ENCODE measurements at regions not wholly inside any gene's neighbourhood (a gene's known extent, or its start where the extent isn't known, plus 50 kb on each side); places are given as distances from the start of the nearest gene placed in this dataset.

GRCh38 chr5:40307920-40308319, 371.8 kb upstream of the PTGER4 start:
- H3K4me1 ChIP-seq (ENCODE audit: control insufficient read depth in 1 of 2, insufficient read depth in 2 of 2, low read length in 2 of 2): no peaks in the 10 kb centered on the region
- ATAC-seq (ENCODE audit: low FRiP score) (no peak), DNase-seq (no peak)
- no peaks in the 10 kb centered on the region for H3K36me3 ChIP-seq (ENCODE audit: control insufficient read depth in 1 of 2, insufficient read depth in 2 of 2, low read length in 1 of 2)
- intact Hi-C loops (cut with DNase I): no loop called here
- no peaks in the 10 kb centered on the region for H3K27me3 ChIP-seq (ENCODE audit: control insufficient read depth in 1 of 2, insufficient read depth in 2 of 2, low read length in 1 of 2)
- H3K4me3 ChIP-seq (ENCODE audit: low read length in 2 of 2): no peak overlapping the region
- no peak overlapping the region for H3K27ac ChIP-seq (ENCODE audit: low read depth in 1 of 2, low read length in 2 of 2)
- H3K9me3 ChIP-seq (ENCODE audit: control insufficient read depth, low read length): no peaks in the 10 kb centered on the region

GRCh38 chr5:40306869-40307487, 372.7 kb upstream of the PTGER4 start:
- no peaks in the 10 kb centered on the region for H3K9me3 ChIP-seq (ENCODE audit: control insufficient read depth, low read length)
- DNase-seq (no peak), ATAC-seq (ENCODE audit: low FRiP score) (no peak)
- no peaks in the 10 kb centered on the region for H3K27me3 ChIP-seq (ENCODE audit: control insufficient read depth in 1 of 2, insufficient read depth in 2 of 2, low read length in 1 of 2)
- no peak overlapping the region for H3K4me3 ChIP-seq (ENCODE audit: low read length in 2 of 2)
- no peak overlapping the region for H3K27ac ChIP-seq (ENCODE audit: low read depth in 1 of 2, low read length in 2 of 2)
- 80 to 82% methylated on average over 2 of the region's 2 CpGs for WGBS, 2 donors
- H3K36me3 ChIP-seq (ENCODE audit: control insufficient read depth in 1 of 2, insufficient read depth in 2 of 2, low read length in 1 of 2): no peaks in the 10 kb centered on the region
- no peaks in the 10 kb centered on the region for H3K4me1 ChIP-seq (ENCODE audit: control insufficient read depth in 1 of 2, insufficient read depth in 2 of 2, low read length in 2 of 2)
- intact Hi-C loops (cut with DNase I): no loop called here

- ATAC-seq (ENCODE audit: low FRiP score): no peak
- WGBS, 2 donors: 91 to 93% methylated on average over 3 of the region's 3 CpGs
- H3K9me3 ChIP-seq (ENCODE audit: control insufficient read depth, low read length): peaks cover 2% of the 10 kb centered on the region
Measured at GRCh38 chr5:40292006-40292405, 387.7 kb upstream of the PTGER4 start.

GRCh38 chr5:40291338-40291737, 388.4 kb upstream of the PTGER4 start:
- Histone ChIP-seq H3K36me3 (ENCODE audit: control insufficient read depth in 1 of 2, insufficient read depth in 2 of 2, low read length in 1 of 2) (no peaks in the 10 kb centered on the region), H3K9me3 (ENCODE audit: control insufficient read depth, low read length) (peaks cover 2% of the 10 kb centered on the region), H3K4me3 (ENCODE audit: low read length in 2 of 2) (no peak overlapping the region), H3K27me3 (ENCODE audit: control insufficient read depth in 1 of 2, insufficient read depth in 2 of 2, low read length in 1 of 2) (no peaks in the 10 kb centered on the region), H3K27ac (ENCODE audit: low read depth in 1 of 2, low read length in 2 of 2) (no peak overlapping the region), H3K4me1 (ENCODE audit: control insufficient read depth in 1 of 2, insufficient read depth in 2 of 2, low read length in 2 of 2) (no peaks in the 10 kb centered on the region)
- DNase-seq (no peak), ATAC-seq (ENCODE audit: low FRiP score) (no peak)
- WGBS, 2 donors: 18 to 25% methylated on average over 2 of the region's 2 CpGs
- intact Hi-C loops (cut with DNase I): no loop called here

More at GRCh38 chr5:40292006-40292405, 387.7 kb upstream of the PTGER4 start:
- DNase-seq: no peak
- Histone ChIP-seq H3K4me3 (ENCODE audit: low read length in 2 of 2) (no peak overlapping the region), H3K27ac (ENCODE audit: low read depth in 1 of 2, low read length in 2 of 2) (no peak overlapping the region), H3K4me1 (ENCODE audit: control insufficient read depth in 1 of 2, insufficient read depth in 2 of 2, low read length in 2 of 2) (no peaks in the 10 kb centered on the region), H3K27me3 (ENCODE audit: control insufficient read depth in 1 of 2, insufficient read depth in 2 of 2, low read length in 1 of 2) (no peaks in the 10 kb centered on the region), H3K36me3 (ENCODE audit: control insufficient read depth in 1 of 2, insufficient read depth in 2 of 2, low read length in 1 of 2) (no peaks in the 10 kb centered on the region)
- intact Hi-C loops (cut with DNase I): no loop called here

- intact Hi-C loops (cut with DNase I): no loop called here
- Histone ChIP-seq H3K36me3 (ENCODE audit: control insufficient read depth in 1 of 2, insufficient read depth in 2 of 2, low read length in 1 of 2) (no peaks in the 10 kb centered on the region), H3K27me3 (ENCODE audit: control insufficient read depth in 1 of 2, insufficient read depth in 2 of 2, low read length in 1 of 2) (no peaks in the 10 kb centered on the region), H3K9me3 (ENCODE audit: control insufficient read depth, low read length) (peaks cover 2% of the 10 kb centered on the region), H3K4me1 (ENCODE audit: control insufficient read depth in 1 of 2, insufficient read depth in 2 of 2, low read length in 2 of 2) (no peaks in the 10 kb centered on the region), H3K4me3 (ENCODE audit: low read length in 2 of 2) (no peak overlapping the region), H3K27ac (ENCODE audit: low read depth in 1 of 2, low read length in 2 of 2) (no peak overlapping the region)
- DNase-seq (no peak), ATAC-seq (ENCODE audit: low FRiP score) (no peak)
- WGBS, 2 donors: 71 to 74% methylated on average over 4 of the region's 4 CpGs
Measured at GRCh38 chr5:40288800-40289485, 390.8 kb upstream of the PTGER4 start.

- H3K27ac ChIP-seq (ENCODE audit: low read depth in 1 of 2, low read length in 2 of 2): no peak overlapping the region
- H3K27me3 ChIP-seq (ENCODE audit: control insufficient read depth in 1 of 2, insufficient read depth in 2 of 2, low read length in 1 of 2): no peaks in the 10 kb centered on the region
- no peaks in the 10 kb centered on the region for H3K9me3 ChIP-seq (ENCODE audit: control insufficient read depth, low read length)
- H3K4me1 ChIP-seq (ENCODE audit: control insufficient read depth in 1 of 2, insufficient read depth in 2 of 2, low read length in 2 of 2): no peaks in the 10 kb centered on the region
- intact Hi-C loops (cut with DNase I): no loop called here
- DNase-seq (no peak), ATAC-seq (ENCODE audit: low FRiP score) (no peak)
- H3K36me3 ChIP-seq (ENCODE audit: control insufficient read depth in 1 of 2, insufficient read depth in 2 of 2, low read length in 1 of 2): no peaks in the 10 kb centered on the region
- no peak overlapping the region for H3K4me3 ChIP-seq (ENCODE audit: low read length in 2 of 2)
- WGBS, 2 donors: 69 to 86% methylated on average over 3 of the region's 3 CpGs
Measured at GRCh38 chr5:40284863-40285262, 394.9 kb upstream of the PTGER4 start.

- Histone ChIP-seq H3K4me1 (ENCODE audit: control insufficient read depth in 1 of 2, insufficient read depth in 2 of 2, low read length in 2 of 2) (no peaks in the 10 kb centered on the region), H3K9me3 (ENCODE audit: control insufficient read depth, low read length) (no peaks in the 10 kb centered on the region), H3K27ac (ENCODE audit: low read depth in 1 of 2, low read length in 2 of 2) (no peak overlapping the region), H3K4me3 (ENCODE audit: low read length in 2 of 2) (no peak overlapping the region), H3K36me3 (ENCODE audit: control insufficient read depth in 1 of 2, insufficient read depth in 2 of 2, low read length in 1 of 2) (no peaks in the 10 kb centered on the region), H3K27me3 (ENCODE audit: control insufficient read depth in 1 of 2, insufficient read depth in 2 of 2, low read length in 1 of 2) (no peaks in the 10 kb centered on the region)
- no peak for DNase-seq
- intact Hi-C loops (cut with DNase I): no loop called here
- WGBS, 2 donors: 71 to 77% methylated on average over 5 of the region's 5 CpGs
- ATAC-seq (ENCODE audit: low FRiP score): no peak
Measured at GRCh38 chr5:40278881-40279280, 400.8 kb upstream of the PTGER4 start.

- Histone ChIP-seq H3K27me3 (ENCODE audit: control insufficient read depth in 1 of 2, insufficient read depth in 2 of 2, low read length in 1 of 2) (no peaks in the 10 kb centered on the region), H3K4me1 (ENCODE audit: control insufficient read depth in 1 of 2, insufficient read depth in 2 of 2, low read length in 2 of 2) (no peaks in the 10 kb centered on the region), H3K4me3 (ENCODE audit: low read length in 2 of 2) (no peak overlapping the region), H3K36me3 (ENCODE audit: control insufficient read depth in 1 of 2, insufficient read depth in 2 of 2, low read length in 1 of 2) (no peaks in the 10 kb centered on the region), H3K27ac (ENCODE audit: low read depth in 1 of 2, low read length in 2 of 2) (no peak overlapping the region), H3K9me3 (ENCODE audit: control insufficient read depth, low read length) (no peaks in the 10 kb centered on the region)
- whole genome bisulfite sequencing, 2 donors: 88 to 92% methylated on average over 4 of the region's 4 CpGs
- no peak for DNase-seq
- intact Hi-C loops (cut with DNase I): no loop called here
- ATAC-seq (ENCODE audit: low FRiP score): no peak
Measured at GRCh38 chr5:40277161-40277906, 402.4 kb upstream of the PTGER4 start.

Measured in aorta (tissue), 5 donors.